ENCODE measurements at regions not wholly inside any gene's neighbourhood (a gene's known extent, or its start where the extent isn't known, plus 50 kb on each side); places are given as distances from the start of the nearest gene placed in this dataset.

- no peaks in the 10 kb centered on the region for H3K36me3 ChIP-seq
- intact Hi-C loops (cut with DNase I), result no loop called here
- H3K4me3 ChIP-seq, result no peak overlapping the region
- no peaks in the 10 kb centered on the region for H3K27me3 ChIP-seq
- no peaks in the 10 kb centered on the region for H3K4me1 ChIP-seq
- DNase-seq (ENCODE audit: low spot score in 2 of 2), result no peak
- no peaks in the 10 kb centered on the region for H3K9me3 ChIP-seq
- TF ChIP-seq, protein P1, sequence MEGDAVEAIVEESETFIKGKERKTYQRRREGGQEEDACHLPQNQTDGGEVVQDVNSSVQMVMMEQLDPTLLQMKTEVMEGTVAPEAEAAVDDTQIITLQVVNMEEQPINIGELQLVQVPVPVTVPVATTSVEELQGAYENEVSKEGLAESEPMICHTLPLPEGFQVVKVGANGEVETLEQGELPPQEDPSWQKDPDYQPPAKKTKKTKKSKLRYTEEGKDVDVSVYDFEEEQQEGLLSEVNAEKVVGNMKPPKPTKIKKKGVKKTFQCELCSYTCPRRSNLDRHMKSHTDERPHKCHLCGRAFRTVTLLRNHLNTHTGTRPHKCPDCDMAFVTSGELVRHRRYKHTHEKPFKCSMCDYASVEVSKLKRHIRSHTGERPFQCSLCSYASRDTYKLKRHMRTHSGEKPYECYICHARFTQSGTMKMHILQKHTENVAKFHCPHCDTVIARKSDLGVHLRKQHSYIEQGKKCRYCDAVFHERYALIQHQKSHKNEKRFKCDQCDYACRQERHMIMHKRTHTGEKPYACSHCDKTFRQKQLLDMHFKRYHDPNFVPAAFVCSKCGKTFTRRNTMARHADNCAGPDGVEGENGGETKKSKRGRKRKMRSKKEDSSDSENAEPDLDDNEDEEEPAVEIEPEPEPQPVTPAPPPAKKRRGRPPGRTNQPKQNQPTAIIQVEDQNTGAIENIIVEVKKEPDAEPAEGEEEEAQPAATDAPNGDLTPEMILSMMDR (IDR thresholded peaks at IDR 0.05), result no peak
- H3K27ac ChIP-seq, result no peak overlapping the region
These were observed 86.3 kb upstream of the PIK3CG start for GRCh38 chr7:106778656-106779250.

DNA sequence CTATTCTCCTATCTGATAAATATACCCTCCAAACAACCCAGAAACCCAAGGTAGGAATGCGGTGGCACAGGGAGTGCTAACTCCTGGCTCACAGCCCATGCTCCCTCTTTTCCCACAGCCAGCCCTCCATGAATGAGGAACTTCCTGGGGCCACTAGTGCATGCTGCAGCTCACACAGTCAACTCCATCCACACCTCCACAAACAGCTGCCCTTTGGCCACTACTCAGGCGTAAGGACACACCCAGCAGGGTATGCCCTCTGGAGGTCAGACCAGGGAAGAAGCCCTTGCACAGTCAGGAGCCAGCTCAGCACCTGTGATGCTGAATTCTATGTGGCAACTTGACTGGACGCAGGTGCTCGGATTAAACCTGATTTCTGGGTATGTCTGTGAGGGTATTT lies 85.2 kb upstream of the PIK3CG start:
- Histone ChIP-seq H3K9me3 (no peaks in the 10 kb centered on the region), H3K27me3 (no peaks in the 10 kb centered on the region), H3K4me1 (no peaks in the 10 kb centered on the region), H3K36me3 (no peaks in the 10 kb centered on the region), H3K4me3 (no peak overlapping the region), H3K27ac (no peak overlapping the region)
- intact Hi-C loops (cut with DNase I), result no loop called here
- TF ChIP-seq, protein P1 (IDR thresholded peaks at IDR 0.05), result no peak
- no peak for DNase-seq (ENCODE audit: low spot score in 2 of 2)

DNA sequence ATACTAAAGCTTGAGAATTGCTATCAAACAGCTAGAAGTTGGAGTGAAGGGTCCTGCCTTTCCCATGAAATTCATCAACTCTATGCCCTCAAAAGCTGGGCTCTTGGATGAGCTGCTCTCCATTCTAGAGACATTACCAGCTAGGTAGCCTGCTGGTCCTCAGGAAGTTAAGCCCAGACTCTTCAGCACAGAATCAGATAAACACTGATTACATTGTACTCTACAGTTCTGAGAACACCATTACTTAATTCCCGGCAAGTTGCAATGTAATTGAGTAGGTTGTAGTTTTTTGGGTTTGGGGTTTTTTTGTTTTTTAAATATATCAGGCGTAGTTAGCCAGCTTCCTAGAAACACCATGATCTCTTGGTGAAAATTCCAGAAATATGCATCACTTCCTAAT lies 84.1 kb upstream of the PIK3CG start:
- H3K27me3 ChIP-seq, result no peaks in the 10 kb centered on the region
- intact Hi-C loops (cut with DNase I), result no loop called here
- no peak for DNase-seq (ENCODE audit: low spot score in 2 of 2)
- no peak overlapping the region for H3K4me3 ChIP-seq
- no peaks in the 10 kb centered on the region for H3K36me3 ChIP-seq
- H3K27ac ChIP-seq, result no peak overlapping the region
- TF ChIP-seq, protein P1 (IDR thresholded peaks at IDR 0.05), result no peak
- no peaks in the 10 kb centered on the region for H3K4me1 ChIP-seq
- no peaks in the 10 kb centered on the region for H3K9me3 ChIP-seq

GRCh38 chr7:106781828-106782544 lies 83.1 kb upstream of the PIK3CG start:
- TF ChIP-seq, protein P1 (IDR thresholded peaks at IDR 0.05), result no peak
- no peak for DNase-seq (ENCODE audit: low spot score in 2 of 2)
- Histone ChIP-seq H3K4me3 (no peak overlapping the region), H3K27me3 (no peaks in the 10 kb centered on the region), H3K4me1 (no peaks in the 10 kb centered on the region), H3K27ac (no peak overlapping the region), H3K36me3 (no peaks in the 10 kb centered on the region), H3K9me3 (no peaks in the 10 kb centered on the region)
- intact Hi-C loops (cut with DNase I), result no loop called here

GRCh38 chr7:106783286-106783685 lies 81.8 kb upstream of the PIK3CG start:
- TF ChIP-seq, protein P1 (IDR thresholded peaks at IDR 0.05), result no peak
- H3K4me3 ChIP-seq, result no peak overlapping the region
- no peaks in the 10 kb centered on the region for H3K9me3 ChIP-seq
- no peaks in the 10 kb centered on the region for H3K36me3 ChIP-seq
- H3K27me3 ChIP-seq, result no peaks in the 10 kb centered on the region
- H3K4me1 ChIP-seq, result no peaks in the 10 kb centered on the region
- DNase-seq (ENCODE audit: low spot score in 2 of 2), result no peak
- intact Hi-C loops (cut with DNase I), result no loop called here
- no peak overlapping the region for H3K27ac ChIP-seq

All from ascending aorta (tissue), 2 donors.